ENCODE measurements at regions not wholly inside any gene's neighbourhood (a gene's known extent, or its start where the extent isn't known, plus 50 kb on each side); places are given as distances from the start of the nearest gene placed in this dataset.

DNA sequence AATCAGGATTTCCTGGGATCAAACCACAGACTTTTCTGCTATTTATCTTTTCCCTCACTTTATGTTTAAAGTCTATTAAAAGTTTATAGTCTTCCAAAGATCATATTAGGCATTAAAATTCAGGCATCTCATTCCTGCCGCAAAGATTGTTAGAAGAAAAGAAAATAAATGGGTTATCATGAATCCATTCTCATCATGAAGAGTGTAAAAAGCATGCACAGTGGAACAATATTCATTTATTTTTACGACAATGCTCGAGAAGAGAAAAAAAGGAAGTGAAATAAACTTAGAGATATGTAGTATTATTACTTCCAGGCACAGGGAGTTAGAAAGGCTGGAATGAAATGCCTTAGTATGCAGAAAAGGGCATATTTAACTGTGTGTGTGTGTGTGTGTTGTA, 213.7 kb upstream of the PLSCR5 start (continued):
- TF ChIP-seq ATF6 (CRISPR knock-in tag; IDR thresholded peaks at IDR 0.05): no peak
- TF ChIP-seq SMAD4 (CRISPR knock-in tag; IDR thresholded peaks at IDR 0.05): no peak
- TF ChIP-seq RORB (CRISPR knock-in tag; IDR thresholded peaks at IDR 0.05): no peak
- TF ChIP-seq ZNF532 (CRISPR knock-in tag; IDR thresholded peaks at IDR 0.05; ENCODE audit: borderline replicate concordance): no peak
- TF ChIP-seq FOXJ3 (CRISPR knock-in tag; IDR thresholded peaks at IDR 0.05; ENCODE audit: borderline replicate concordance): no peak
- TF ChIP-seq ZNF425 (CRISPR knock-in tag; conservative IDR thresholded peaks at IDR 0.05): no peak

DNA sequence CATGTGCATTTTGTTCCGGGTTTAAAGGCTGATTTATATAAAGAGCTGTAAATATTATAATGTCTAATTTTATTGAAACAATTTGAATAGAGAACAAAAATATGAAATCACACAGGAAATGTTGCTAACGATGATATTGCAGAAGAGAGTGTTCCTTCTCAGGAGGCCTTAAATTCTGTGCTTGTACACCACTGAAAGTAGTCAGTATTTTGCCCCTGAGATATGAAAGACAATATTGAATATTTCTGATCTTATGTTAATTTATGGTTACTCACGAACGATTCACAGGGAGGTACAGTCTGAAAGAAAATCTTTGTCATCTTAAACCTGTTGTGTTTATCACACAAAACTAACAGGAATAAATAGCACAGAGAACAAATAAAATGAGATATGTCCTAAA, 213.2 kb upstream of the PLSCR5 start:
- no peak for DNase-seq (ENCODE audit: low spot score)
- Mint-ChIP-seq H3K4me3 (no peak overlapping the region), H3K27me3 (ENCODE audit: low read depth) (no peaks in the 10 kb centered on the region), H3K27ac (no peak overlapping the region), H3K4me1 (peaks cover 3% of the 10 kb centered on the region; the same call in 1 of the 2 replicates), H3K9me3 (no peaks in the 10 kb centered on the region), H3K36me3 (no peaks in the 10 kb centered on the region)
- ChIA-PET CTCF (interaction anchor here (0.6 to 2.5 kb wide), 7 partner anchors 16 to 798 kb away, joined by 3 to 10 read pairs (median 3); no protein-coding TSS in a partner anchor), POLR2A (no interaction called here)
- ATAC-seq: no peak
- no peak for TF ChIP-seq STAT6 (CRISPR knock-in tag; conservative IDR thresholded peaks at IDR 0.05; ENCODE audit: low read depth)
- TF ChIP-seq ATF6 (CRISPR knock-in tag; IDR thresholded peaks at IDR 0.05): no peak
- TF ChIP-seq JAZF1 (CRISPR knock-in tag; IDR thresholded peaks at IDR 0.05): no peak
- TF ChIP-seq HMGA2 (CRISPR knock-in tag; IDR thresholded peaks at IDR 0.05): no peak
- no peak for TF ChIP-seq GRHL2 (CRISPR knock-in tag; IDR thresholded peaks at IDR 0.05; ENCODE audit: insufficient replicate concordance, severe bottlenecking)
- no peak for TF ChIP-seq ZNF219 (CRISPR knock-in tag; IDR thresholded peaks at IDR 0.05; ENCODE audit: borderline replicate concordance)
- TF ChIP-seq PRDM15 (CRISPR knock-in tag; IDR thresholded peaks at IDR 0.05): no peak
- no peak for TF ChIP-seq SMAD4 (CRISPR knock-in tag; IDR thresholded peaks at IDR 0.05)
- TF ChIP-seq SP1 (CRISPR knock-in tag; conservative IDR thresholded peaks at IDR 0.05): no peak
- no peak for TF ChIP-seq ZNF317 (CRISPR knock-in tag; IDR thresholded peaks at IDR 0.05; ENCODE audit: borderline replicate concordance, low read depth)

Data from WTC11 (cell line).